HCT116 (cell line): ENCODE measurements at regions not wholly inside any gene's neighbourhood (a gene's known extent, or its start where the extent isn't known, plus 50 kb on each side); places are given as distances from the start of the nearest gene placed in this dataset.
"Not testable (repeated sequence)": the region's sequence is repeated elsewhere in the genome, so short reads cannot be mapped to it uniquely, and the experiment has no call there.

ENCODE experiments used
- ATAC-seq: fragments of 200-7000 bp; cut with Tn5 transposase; 2 replicates; pipeline ENCODE4 v1.9.1; 2020; ENCODE audit warnings: mild to moderate bottlenecking, moderate library complexity
- BruUV-seq: library from RNA; stranded (reverse); fragments of 400-500 nt; replicated peaks from 2 replicates; lab custom pipeline; 2021; lab: Mats Ljungman, UMichigan
- CTCF ChIA-PET: fragments of 300-600 bp; sonication (Branson Sonifier 250); formaldehyde crosslinking; loops from one replicate; lab custom pipeline; 2021; ENCODE audit warnings: antibody characterized with exemption; lab: Charles Lee
- POLR2A ChIA-PET: fragments of 300-600, 350-600 bp; sonication (Branson Sonifier 250); formaldehyde crosslinking; loops from one replicate; lab custom pipeline; 2021; ENCODE audit warnings: antibody characterized with exemption; lab: Charles Lee
- RAD21 ChIA-PET, 2 experiments: fragments of 300-600 bp; sonication (Branson Sonifier 250); formaldehyde crosslinking; loops; one replicate each; lab custom pipeline; 2023; ENCODE audit warnings: low total read pairs in 2 of 2; ENCODE audit not compliant: uncharacterized antibody in 2 of 2, unreplicated experiment in 2 of 2, low non-redundant PET in 1 of 2; lab: Charles Lee
- DNase-seq: peaks from one replicate; pipeline ENCODE4 v3.0.0-alpha.2; 2010; ENCODE audit warnings: low read depth, low spot score
- H2AFZ ChIP-seq: fragments of 200-600 bp; shearing (Covaris generic), sonication (generic); 2 replicates; pipeline ENCODE4 v1.6.1; 2017; ENCODE audit warnings: low read depth, mixed run types, mixed read lengths, antibody characterized with exemption, low read length; ENCODE audit not compliant: poor library complexity, severe bottlenecking
- H3K27ac ChIP-seq: 2 replicates; pipeline ENCODE4 v1.5.1; 2012; ENCODE audit warnings: low read depth, low read length
- H3K27me3 ChIP-seq: fragments of 200-600 bp; sonication (generic); 2 replicates; pipeline ENCODE4 v1.6.1; 2016; ENCODE audit warnings: mixed run types, low read length, mixed read lengths; ENCODE audit not compliant: insufficient read depth
- H3K36me3 ChIP-seq, 2 experiments: fragments of 200-500 bp in 1 of 2; fragments of 200-600 bp in 1 of 2; sonication (Bioruptor generic) in 1 of 2; sonication (generic) in 1 of 2; 2 replicates each; pipeline versions ENCODE4 v1.5.1 to v1.6.1; 2014 to 2016; ENCODE audit warnings: low read length in 2 of 2, inconsistent platforms in 1 of 2, mixed read lengths in 1 of 2, mixed run types in 1 of 2; ENCODE audit not compliant: insufficient read depth in 2 of 2, control insufficient read depth in 1 of 2
- H3K4me1 ChIP-seq, 2 experiments: fragments of 200-600 bp in 1 of 2; sonication (generic) in 1 of 2; 2 replicates each; pipeline versions ENCODE4 v1.5.1 to v1.6.1; 2012 to 2017; ENCODE audit warnings: low read length in 2 of 2, inconsistent platforms in 1 of 2, mild to moderate bottlenecking in 1 of 2, mixed read lengths in 1 of 2, mixed run types in 1 of 2, moderate library complexity in 1 of 2; ENCODE audit not compliant: insufficient read depth in 2 of 2, control insufficient read depth in 1 of 2
- H3K4me2 ChIP-seq: fragments of 200-600 bp; sonication (generic); 2 replicates; pipeline ENCODE4 v1.6.1; 2017; ENCODE audit warnings: mixed run types, low read length, mixed read lengths
- H3K4me3 ChIP-seq, 2 experiments: fragments of 200-600 bp in 1 of 2; sonication (generic) in 1 of 2; replicated peaks in 1 of 2; 2 replicates each; pipeline ENCODE4 v1.5.1; 2011 to 2016; ENCODE audit warnings: low read length in 2 of 2, control low read depth in 1 of 2, low read depth in 1 of 2, mild to moderate bottlenecking in 1 of 2, mixed read lengths in 1 of 2, mixed run types in 1 of 2
- H3K79me2 ChIP-seq: fragments of 200-600 bp; sonication (generic); 2 replicates; pipeline ENCODE4 v1.6.1; 2017; ENCODE audit warnings: mild to moderate bottlenecking, mixed run types, low read length, moderate library complexity, mixed read lengths; ENCODE audit not compliant: insufficient read depth
- H3K9ac ChIP-seq: fragments of 200-600 bp; sonication (generic); 2 replicates; pipeline ENCODE4 v1.6.1; 2016; ENCODE audit warnings: low read length, mixed read lengths
- H3K9me2 ChIP-seq: fragments of 200-600 bp; sonication (generic), shearing (Covaris generic); 2 replicates; pipeline ENCODE4 v1.6.1; 2017; ENCODE audit warnings: mixed run types, mild to moderate bottlenecking, moderate library complexity; ENCODE audit not compliant: insufficient read depth
- H3K9me3 ChIP-seq, 2 experiments: fragments of 200-500 bp in 1 of 2; fragments of 200-600 bp in 1 of 2; sonication (Bioruptor generic) in 1 of 2; sonication (generic) in 1 of 2; 2 replicates each; pipeline ENCODE4 v1.6.1; 2014 to 2017; ENCODE audit warnings: low read length in 2 of 2, mixed read lengths in 2 of 2, inconsistent platforms in 1 of 2, low read depth in 1 of 2, mild to moderate bottlenecking in 1 of 2, mixed run types in 1 of 2, moderate library complexity in 1 of 2; ENCODE audit not compliant: control insufficient read depth in 1 of 2, insufficient read depth in 1 of 2
- H4K20me1 ChIP-seq: fragments of 200-600 bp; sonication (generic), shearing (Covaris generic); 2 replicates; pipeline ENCODE4 v1.6.1; 2017; ENCODE audit warnings: mixed run types, mild to moderate bottlenecking, moderate library complexity; ENCODE audit not compliant: insufficient read depth
- ATF3 ChIP-seq: IDR thresholded peaks from 2 replicates; pipeline ENCODE4 v1.6.1; 2012
- EZH2 ChIP-seq: fragments of 200-600 bp; sonication (generic); IDR thresholded peaks from 2 replicates; pipeline ENCODE4 v1.6.1; 2017; ENCODE audit warnings: antibody characterized with exemption, mixed run types
- EZH2phosphoT487 ChIP-seq: fragments of 200-600 bp; IDR thresholded peaks from 2 replicates; pipeline ENCODE4 v1.6.1; 2018; ENCODE audit warnings: antibody characterized with exemption, borderline replicate concordance
- FOSL1 ChIP-seq: IDR thresholded peaks from 2 replicates; pipeline ENCODE4 v1.6.1; 2012; ENCODE audit warnings: low read depth
- POLR2AphosphoS5 ChIP-seq: IDR thresholded peaks from 2 replicates; pipeline ENCODE4 v1.6.1; 2011; ENCODE audit warnings: mild to moderate bottlenecking, low read depth, low read length, moderate library complexity
- RAD21 ChIP-seq: IDR thresholded peaks from 2 replicates; pipeline ENCODE4 v1.6.1; 2012; ENCODE audit warnings: low read depth, mild to moderate bottlenecking
- SIN3A ChIP-seq: IDR thresholded peaks from 2 replicates; pipeline ENCODE4 v1.6.1; 2012; ENCODE audit warnings: low read depth
- SRF ChIP-seq: IDR thresholded peaks from 2 replicates; pipeline ENCODE4 v1.6.1; 2012; ENCODE audit warnings: low read depth
- YY1 ChIP-seq: IDR thresholded peaks from 2 replicates; pipeline ENCODE4 v1.6.1; 2011; ENCODE audit warnings: low read length, low read depth, moderate library complexity, mild to moderate bottlenecking; ENCODE audit not compliant: insufficient replicate concordance; ENCODE audit errors: extremely low read depth
- ZFX ChIP-seq: fragments of 450-650 bp; IDR thresholded peaks from 2 replicates; pipeline ENCODE4 v1.6.1; 2017
- ZNF274 ChIP-seq: fragments of 200-500 bp; sonication (Bioruptor generic); IDR thresholded peaks from 2 replicates; pipeline ENCODE4 v1.6.1; 2014; ENCODE audit warnings: mild to moderate bottlenecking, low read depth, low read length, inconsistent platforms
- intact Hi-C: fragments of 100-400 bp; cut with micrococcal nuclease; formaldehyde crosslinking; loops from 2 replicates; pipeline ENCODE4 v1.10.0; 2022

- H3K27ac ChIP-seq, H3K9ac ChIP-seq, H3K4me3 ChIP-seq, H3K9me3 ChIP-seq, H3K27me3 ChIP-seq, H2AFZ ChIP-seq, H3K36me3 ChIP-seq, CTCF ChIA-PET, BruUV-seq, POLR2A ChIA-PET, intact Hi-C loops, H3K79me2 ChIP-seq, ATAC-seq, DNase-seq, RAD21 ChIA-PET, H3K4me1 ChIP-seq, H3K4me2 ChIP-seq, H4K20me1 ChIP-seq, H3K9me2 ChIP-seq: not testable (repeated sequence)
Observed at GRCh38 chr4:106774055-106774454, 262.1 kb downstream of the DKK2 start.

- ChIA-PET CTCF (no interaction called here), RAD21 (no interaction called here), POLR2A (no interaction called here)
- H2AFZ ChIP-seq = no peak overlapping the region
- intact Hi-C loops = no loop called here
- H3K27ac ChIP-seq = no peak overlapping the region
- no peak overlapping the region for H3K9ac ChIP-seq
- no peaks in the 10 kb centered on the region for H3K9me2 ChIP-seq
- BruUV-seq = no TSS peak
- H3K9me3 ChIP-seq = no peaks in the 10 kb centered on the region
- no peaks in the 10 kb centered on the region for H4K20me1 ChIP-seq
- H3K79me2 ChIP-seq = no peaks in the 10 kb centered on the region
- no peak overlapping the region for H3K4me3 ChIP-seq
- no peak overlapping the region for H3K4me2 ChIP-seq
- ATAC-seq = no peak
- no peaks in the 10 kb centered on the region for H3K27me3 ChIP-seq
- H3K4me1 ChIP-seq = no peaks in the 10 kb centered on the region
- no peak for TF ChIP-seq POLR2AphosphoS5
- TF ChIP-seq ZFX = no peak
- no peak for TF ChIP-seq ATF3
- TF ChIP-seq EZH2phosphoT487 = no peak
- no peak for TF ChIP-seq RAD21
- no peak for TF ChIP-seq EZH2
- no peak for TF ChIP-seq ZNF274
- TF ChIP-seq SRF = no peak
- TF ChIP-seq FOSL1 = no peak
- no peak for TF ChIP-seq YY1
- TF ChIP-seq SIN3A = no peak
- DNase-seq = no peak
- no peaks in the 10 kb centered on the region for H3K36me3 ChIP-seq
Observed at GRCh38 chr4:106773076-106773905, 262.8 kb downstream of the DKK2 start.
